HEK293 (cell line): ENCODE measurements at regions not wholly inside any gene's neighbourhood (a gene's known extent, or its start where the extent isn't known, plus 50 kb on each side); places are given as distances from the start of the nearest gene placed in this dataset.
"Not testable (repeated sequence)": the region's sequence is repeated elsewhere in the genome, so short reads cannot be mapped to it uniquely, and the experiment has no call there.

Experiments used
- CTCF ChIA-PET: fragments of 350-600 bp; formaldehyde crosslinking; extraction: SDS; loops from one replicate; lab custom pipeline; 2021; ENCODE audit warnings: antibody characterized with exemption; lab: Yijun Ruan, JAX
- POLR2A ChIA-PET: fragments of 300-600 bp; formaldehyde crosslinking; extraction: SDS; loops from one replicate; lab custom pipeline; 2020; ENCODE audit warnings: antibody characterized with exemption, inconsistent platforms; lab: Yijun Ruan, JAX
- H3K27ac ChIP-seq: fragments of 200-500 bp; sonication (Bioruptor generic); 2 replicates; pipeline ENCODE4 v1.5.1; 2014; ENCODE audit warnings: low read depth, low read length, control low read depth, inconsistent platforms; ENCODE audit errors: extremely low read depth
- H3K36me3 ChIP-seq, 2 experiments: fragments of 200-500 bp in 1 of 2; sonication (Bioruptor generic) in 1 of 2; 1 replicate in 1 of 2; 2 replicates in 1 of 2; pipeline ENCODE4 v1.5.1; 2014 to 2017; ENCODE audit warnings: inconsistent platforms in 2 of 2, low read length in 2 of 2; ENCODE audit not compliant: control insufficient read depth in 2 of 2, insufficient read depth in 1 of 2
- H3K4me1 ChIP-seq: fragments of 200-500 bp; sonication (Bioruptor generic); 2 replicates; pipeline ENCODE4 v1.5.1; 2014; ENCODE audit warnings: mild to moderate bottlenecking, low read length, inconsistent platforms; ENCODE audit not compliant: control insufficient read depth, insufficient read depth
- H3K4me3 ChIP-seq: 2 replicates; pipeline ENCODE4 v1.5.1; 2011; ENCODE audit warnings: low read depth, mild to moderate bottlenecking, control low read depth, low read length, moderate library complexity
- H3K9me3 ChIP-seq: fragments of 200-500 bp; sonication (Bioruptor generic); 2 replicates; pipeline ENCODE4 v1.5.1; 2014; ENCODE audit warnings: low read depth, low read length, inconsistent platforms; ENCODE audit not compliant: control insufficient read depth, insufficient read depth
- FEZF1 ChIP-seq: fragments of 450-650 bp; formaldehyde crosslinking; IDR thresholded peaks from 2 replicates; pipeline ENCODE4 v1.5.1; 2016; ENCODE audit warnings: missing biosample characterization, missing genetic modification characterization
- REST ChIP-seq: fragments of 450-650 bp; formaldehyde crosslinking; IDR thresholded peaks from 2 replicates; pipeline ENCODE4 v1.5.1; 2016; ENCODE audit warnings: missing biosample characterization, missing genetic modification characterization

- TF ChIP-seq REST (tag by site-specific recombination): peak; percentile 87
- TF ChIP-seq, all 188 proteins: peak for 1; not testable (repeated sequence) for 187
- H3K4me3 ChIP-seq, H3K4me1 ChIP-seq, H3K36me3 ChIP-seq, CTCF ChIA-PET, H3K27ac ChIP-seq, H3K9me3 ChIP-seq, POLR2A ChIA-PET: not testable (repeated sequence)
Measured at GRCh38 chr5:71401564-71401963, 53.9 kb upstream of the BDP1 start.

- H3K36me3 ChIP-seq, CTCF ChIA-PET, H3K4me3 ChIP-seq, H3K27ac ChIP-seq, POLR2A ChIA-PET, H3K4me1 ChIP-seq, H3K9me3 ChIP-seq: not testable (repeated sequence)
Measured at GRCh38 chr5:71404441-71404840, 51.0 kb upstream of the BDP1 start.

- H3K4me1 ChIP-seq, H3K27ac ChIP-seq, POLR2A ChIA-PET, H3K9me3 ChIP-seq, CTCF ChIA-PET, H3K36me3 ChIP-seq, H3K4me3 ChIP-seq: not testable (repeated sequence)
- peak; percentile 41; the same call in 1 of the 2 replicates for TF ChIP-seq FEZF1 (tag by site-specific recombination)
Measured at GRCh38 chr5:71404936-71405335, 50.5 kb upstream of the BDP1 start.
